ENCODE measurements at regions not wholly inside any gene's neighbourhood (a gene's known extent, or its start where the extent isn't known, plus 50 kb on each side); places are given as distances from the start of the nearest gene placed in this dataset.
A peak's percentile ranks its signal among the peaks of the same experiment; 100 is the strongest.

GRCh38 chr6:21798468-21798867 lies 204.9 kb downstream of the SOX4 start:
- TF ChIP-seq CTCF (conservative IDR thresholded peaks at IDR 0.05), result no peak
- Histone ChIP-seq H3K27ac (ENCODE audit: insufficient read length, low read depth, low read length) (no peak overlapping the region), H2BK20ac (ENCODE audit: low read depth, low read length, poor library complexity, severe bottlenecking) (no peak overlapping the region), H4K91ac (ENCODE audit: insufficient read length, low read depth, low read length) (no peak overlapping the region), H3K4ac (ENCODE audit: low read depth, low read length) (no peak overlapping the region), H3K4me2 (ENCODE audit: insufficient read depth, insufficient read length, low read length) (no peak overlapping the region), H4K20me1 (ENCODE audit: control insufficient read depth, insufficient read depth, insufficient read length) (no peaks in the 10 kb centered on the region), H3K4me1 (ENCODE audit: insufficient read depth, low read length) (peaks cover 10% of the 10 kb centered on the region; the same call in 1 of the 2 replicates), H4K8ac (replicated peaks; ENCODE audit: insufficient read length, low read depth, low read length) (no peak overlapping the region), H2BK5ac (ENCODE audit: insufficient read length, low read length) (no peak overlapping the region), H4K5ac (ENCODE audit: insufficient read length, low read depth, low read length) (no peak overlapping the region), H3K56ac (ENCODE audit: insufficient read length, low read depth, low read length) (no peak overlapping the region), H3K23me2 (ENCODE audit: insufficient read length, low read depth, low read length, poor library complexity, severe bottlenecking) (no peaks in the 10 kb centered on the region), H2AK5ac (ENCODE audit: insufficient read length, low read length) (no peak overlapping the region), H2AFZ (ENCODE audit: low read length) (no peak overlapping the region), H3K23ac (ENCODE audit: insufficient read length, low read depth, low read length) (no peak overlapping the region), H3K9ac (ENCODE audit: extremely low read depth, insufficient read length, low read length) (no peak overlapping the region), H2BK120ac (ENCODE audit: low read depth, low read length, poor library complexity, severe bottlenecking) (no peak overlapping the region), H3K14ac (ENCODE audit: insufficient read depth, low read length) (no peak overlapping the region), H3T11ph (ENCODE audit: low read length) (no peak overlapping the region), H3K18ac (ENCODE audit: insufficient read length, low read depth, low read length) (no peak overlapping the region), H3K79me1 (ENCODE audit: insufficient read depth, low read depth, low read length, poor library complexity, severe bottlenecking) (peaks cover 7% of the 10 kb centered on the region), H2BK12ac (ENCODE audit: insufficient read length, low read depth, low read length) (no peak overlapping the region), H3K27me3 (ENCODE audit: insufficient read depth, low read length) (no peaks in the 10 kb centered on the region), H3K79me2 (ENCODE audit: insufficient read depth, low read length) (peaks cover 5% of the 10 kb centered on the region; the same call in 1 of the 2 replicates), H3K9me3 (ENCODE audit: control insufficient read depth, low read depth, low read length) (no peaks in the 10 kb centered on the region), H2BK15ac (ENCODE audit: low read depth, low read length) (no peak overlapping the region)
- Mint-ChIP-seq H3K27ac (peak overlapping the region in 1 of 3 experiments; percentile 2; a peak in 1 of 7 replicates), H3K27me3 (ENCODE audit: low read depth) (no peaks in the 10 kb centered on the region), H3K36me3 (ENCODE audit: insufficient read depth in 1 of 3, low read depth in 3 of 3) (peaks cover 33 to 45% (median 38%) of the 10 kb centered on the region in 3 experiments), H3K4me3 (no peak overlapping the region; a peak in 1 of 5 replicates), H3K9me3 (peaks cover 15 to 17% of the 10 kb centered on the region in 2 experiments), H3K4me1 (peaks cover 21 to 25% of the 10 kb centered on the region in 2 experiments)
- DNase-seq, result no peak
- WGBS (ENCODE audit: extremely low coverage, insufficient read length, low lambda C conversion rate), result no CpG with 5 or more reads among the region's 4 CpGs
